MM.1S (cell line): ENCODE measurements at regions not wholly inside any gene's neighbourhood (a gene's known extent, or its start where the extent isn't known, plus 50 kb on each side); places are given as distances from the start of the nearest gene placed in this dataset.

Experiments used
- DNase-seq: peaks from one replicate; pipeline ENCODE4 v3.0.0-alpha.2; 2015
- H2AFZ ChIP-seq: fragments of 300-600 bp; sonication (generic); 2 replicates; pipeline ENCODE4 v1.6.0; 2016; ENCODE audit warnings: antibody characterized with exemption, low read length
- H3F3A ChIP-seq: fragments of 300-600 bp; sonication (generic); 2 replicates; pipeline ENCODE4 v1.6.1; 2016; ENCODE audit warnings: mild to moderate bottlenecking, antibody characterized with exemption, low read length, moderate library complexity, mixed read lengths; ENCODE audit not compliant: insufficient read depth
- H3K27ac ChIP-seq: fragments of 300-600 bp; sonication (generic); 2 replicates; pipeline ENCODE4 v1.5.1; 2016; ENCODE audit warnings: mild to moderate bottlenecking, low read length
- H3K27me3 ChIP-seq: fragments of 300-600 bp; sonication (generic); replicated peaks from 2 replicates; pipeline ENCODE4 v1.6.0; 2016; ENCODE audit warnings: low read length; ENCODE audit not compliant: insufficient read depth
- H3K36me3 ChIP-seq: fragments of 300-600 bp; sonication (generic); replicated peaks from 2 replicates; pipeline ENCODE4 v1.6.1; 2016; ENCODE audit warnings: mild to moderate bottlenecking, low read length, mixed read lengths; ENCODE audit not compliant: insufficient read depth
- H3K4me1 ChIP-seq: fragments of 300-600 bp; sonication (generic); 2 replicates; pipeline ENCODE4 v1.6.1; 2016; ENCODE audit warnings: low read length, mixed read lengths
- H3K4me2 ChIP-seq: fragments of 300-600 bp; sonication (generic); 2 replicates; pipeline ENCODE4 v1.6.0; 2016; ENCODE audit warnings: low read depth, low read length
- H3K4me3 ChIP-seq: fragments of 300-600 bp; sonication (generic); 2 replicates; pipeline ENCODE4 v1.5.1; 2016; ENCODE audit warnings: low read length, mixed read lengths
- H3K79me2 ChIP-seq: fragments of 300-600 bp; sonication (generic); 2 replicates; pipeline ENCODE4 v1.6.1; 2016; ENCODE audit warnings: mixed run types, low read length, mixed read lengths
- H3K9ac ChIP-seq: fragments of 300-600 bp; sonication (generic); 2 replicates; pipeline ENCODE4 v1.6.1; 2016; ENCODE audit warnings: low read length, mixed read lengths
- H3K9me2 ChIP-seq: fragments of 300-600 bp; sonication (generic); replicated peaks from 2 replicates; pipeline ENCODE4 v1.6.1; 2016; ENCODE audit warnings: mild to moderate bottlenecking, low read length, mixed read lengths; ENCODE audit not compliant: insufficient read depth
- H3K9me3 ChIP-seq: fragments of 300-600 bp; sonication (generic); replicated peaks from 2 replicates; pipeline ENCODE4 v1.6.1; 2016; ENCODE audit warnings: mild to moderate bottlenecking, low read length, mixed read lengths; ENCODE audit not compliant: insufficient read depth
- H4K20me1 ChIP-seq: fragments of 300-600 bp; sonication (generic); 2 replicates; pipeline ENCODE4 v1.6.1; 2016; ENCODE audit warnings: mild to moderate bottlenecking, low read length, moderate library complexity, mixed read lengths; ENCODE audit not compliant: insufficient read depth
- CTCF ChIP-seq: fragments of 300-600 bp; sonication (generic); IDR thresholded peaks from 2 replicates; pipeline ENCODE4 v1.5.1; 2016; ENCODE audit warnings: antibody characterized with exemption, low read length, mixed read lengths
- EZH2 ChIP-seq: fragments of 300-600 bp; sonication (generic); optimal IDR thresholded peaks from 2 replicates; pipeline ENCODE3; 2017; ENCODE audit warnings: low read depth, mild to moderate bottlenecking, antibody characterized with exemption, low read length, mixed read lengths
- EZH2phosphoT487 ChIP-seq: fragments of 300-600 bp; sonication (generic); IDR thresholded peaks from 2 replicates; pipeline ENCODE4 v1.6.1; 2018; ENCODE audit warnings: antibody characterized with exemption, low read length

- no peak overlapping the region for H3K4me3 ChIP-seq
- no peaks in the 10 kb centered on the region for H4K20me1 ChIP-seq
- no peak overlapping the region for H3K27ac ChIP-seq
- H3K9me3 ChIP-seq: no peaks in the 10 kb centered on the region
- no peaks in the 10 kb centered on the region for H3K4me1 ChIP-seq
- no peak for DNase-seq
- no peaks in the 10 kb centered on the region for H3K9me2 ChIP-seq
- H3F3A ChIP-seq: no peaks in the 10 kb centered on the region
- H3K27me3 ChIP-seq: no peaks in the 10 kb centered on the region
- no peaks in the 10 kb centered on the region for H3K79me2 ChIP-seq
- no peak overlapping the region for H3K9ac ChIP-seq
- H2AFZ ChIP-seq: no peak overlapping the region
- TF ChIP-seq EZH2: no peak
- TF ChIP-seq CTCF: no peak
- no peak for TF ChIP-seq EZH2phosphoT487
- no peak overlapping the region for H3K4me2 ChIP-seq
- H3K36me3 ChIP-seq: no peaks in the 10 kb centered on the region
Observed at GRCh38 chr3:187822402-187822801, 77.1 kb upstream of the BCL6 start.

GRCh38 chr3:187823746-187824145, 78.5 kb upstream of the BCL6 start:
- H3K79me2 ChIP-seq: no peaks in the 10 kb centered on the region
- no peaks in the 10 kb centered on the region for H3K9me3 ChIP-seq
- no peaks in the 10 kb centered on the region for H3K27me3 ChIP-seq
- no peak for DNase-seq
- no peak overlapping the region for H3K27ac ChIP-seq
- H3K9ac ChIP-seq: no peak overlapping the region
- no peak overlapping the region for H2AFZ ChIP-seq
- H4K20me1 ChIP-seq: no peaks in the 10 kb centered on the region
- TF ChIP-seq CTCF (no peak), EZH2phosphoT487 (no peak), EZH2 (no peak)
- H3K36me3 ChIP-seq: no peaks in the 10 kb centered on the region
- H3K4me1 ChIP-seq: no peaks in the 10 kb centered on the region
- H3K4me3 ChIP-seq: no peak overlapping the region
- no peak overlapping the region for H3K4me2 ChIP-seq
- no peaks in the 10 kb centered on the region for H3F3A ChIP-seq
- H3K9me2 ChIP-seq: no peaks in the 10 kb centered on the region

GRCh38 chr3:187827723-187828122, 82.5 kb upstream of the BCL6 start:
- Histone ChIP-seq H3K36me3 (no peaks in the 10 kb centered on the region), H3K79me2 (no peaks in the 10 kb centered on the region), H3K27ac (no peak overlapping the region), H4K20me1 (no peaks in the 10 kb centered on the region), H3K9ac (no peak overlapping the region), H3K4me1 (no peaks in the 10 kb centered on the region), H3K4me2 (no peak overlapping the region), H3K9me3 (no peaks in the 10 kb centered on the region), H3K4me3 (no peak overlapping the region), H3K9me2 (no peaks in the 10 kb centered on the region), H3F3A (no peaks in the 10 kb centered on the region), H2AFZ (no peak overlapping the region), H3K27me3 (no peaks in the 10 kb centered on the region)
- no peak for DNase-seq
- TF ChIP-seq EZH2 (no peak), EZH2phosphoT487 (no peak), CTCF (no peak)
